NT2/D1 (cell line): ENCODE measurements at regions not wholly inside any gene's neighbourhood (a gene's known extent, or its start where the extent isn't known, plus 50 kb on each side); places are given as distances from the start of the nearest gene placed in this dataset.
"Not testable (repeated sequence)": the region's sequence is repeated elsewhere in the genome, so short reads cannot be mapped to it uniquely, and the experiment has no call there.

Experiments
- YY1 ChIP-seq: IDR thresholded peaks from 2 replicates; pipeline ENCODE4 v1.6.1; 2011; ENCODE audit not compliant: insufficient read length, insufficient read depth
- ZNF274 ChIP-seq: IDR thresholded peaks from 2 replicates; pipeline ENCODE4 v1.6.1; 2011; ENCODE audit warnings: mild to moderate bottlenecking, low read depth, low read length

DNA sequence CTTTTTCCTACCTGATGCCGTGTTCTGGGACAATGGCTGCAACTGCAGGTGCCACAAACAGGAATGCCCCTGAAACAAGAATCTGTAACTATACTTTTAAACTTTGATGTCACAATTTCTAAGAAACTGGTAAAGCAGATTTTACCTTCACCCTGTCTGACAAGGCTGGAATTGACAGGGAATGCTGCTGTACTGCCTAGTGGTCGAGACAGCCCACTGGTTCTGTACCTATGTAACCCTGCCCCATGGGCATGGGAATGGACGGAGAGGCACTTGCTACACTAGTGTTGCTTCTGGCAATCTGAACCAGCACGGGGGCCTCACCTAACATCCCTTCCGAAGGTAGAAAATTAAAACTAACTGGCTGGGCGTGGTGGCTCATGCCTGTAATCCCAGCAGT, 424.3 kb upstream of the SPATA31A3 start:
- not testable (repeated sequence) for TF ChIP-seq YY1, ZNF274
